Astrocyte (in vitro differentiated cells and primary cell): ENCODE measurements at regions not wholly inside any gene's neighbourhood (a gene's known extent, or its start where the extent isn't known, plus 50 kb on each side); places are given as distances from the start of the nearest gene placed in this dataset.

ENCODE experiments used
- EZH2 ChIP-seq: IDR thresholded peaks from 2 replicates; pipeline ENCODE4 v1.6.1; 2012; ENCODE audit warnings: mild to moderate bottlenecking, low read length, inconsistent platforms; ENCODE audit not compliant: insufficient read depth
- TF ChIP-seq, protein P1 (sequence below): IDR thresholded peaks from 2 replicates; pipeline ENCODE4 v1.5.1; 2011; ENCODE audit warnings: low read depth, mild to moderate bottlenecking, inconsistent platforms, low read length, moderate library complexity; ENCODE audit not compliant: insufficient read depth

- TF ChIP-seq, protein P1, sequence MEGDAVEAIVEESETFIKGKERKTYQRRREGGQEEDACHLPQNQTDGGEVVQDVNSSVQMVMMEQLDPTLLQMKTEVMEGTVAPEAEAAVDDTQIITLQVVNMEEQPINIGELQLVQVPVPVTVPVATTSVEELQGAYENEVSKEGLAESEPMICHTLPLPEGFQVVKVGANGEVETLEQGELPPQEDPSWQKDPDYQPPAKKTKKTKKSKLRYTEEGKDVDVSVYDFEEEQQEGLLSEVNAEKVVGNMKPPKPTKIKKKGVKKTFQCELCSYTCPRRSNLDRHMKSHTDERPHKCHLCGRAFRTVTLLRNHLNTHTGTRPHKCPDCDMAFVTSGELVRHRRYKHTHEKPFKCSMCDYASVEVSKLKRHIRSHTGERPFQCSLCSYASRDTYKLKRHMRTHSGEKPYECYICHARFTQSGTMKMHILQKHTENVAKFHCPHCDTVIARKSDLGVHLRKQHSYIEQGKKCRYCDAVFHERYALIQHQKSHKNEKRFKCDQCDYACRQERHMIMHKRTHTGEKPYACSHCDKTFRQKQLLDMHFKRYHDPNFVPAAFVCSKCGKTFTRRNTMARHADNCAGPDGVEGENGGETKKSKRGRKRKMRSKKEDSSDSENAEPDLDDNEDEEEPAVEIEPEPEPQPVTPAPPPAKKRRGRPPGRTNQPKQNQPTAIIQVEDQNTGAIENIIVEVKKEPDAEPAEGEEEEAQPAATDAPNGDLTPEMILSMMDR, result no peak
- no peak for TF ChIP-seq EZH2
Measured at GRCh38 chr7:79775911-79776310, 322.4 kb upstream of the MAGI2 start.
